ENCODE measurements at regions not wholly inside any gene's neighbourhood (a gene's known extent, or its start where the extent isn't known, plus 50 kb on each side); places are given as distances from the start of the nearest gene placed in this dataset.

- intact Hi-C loops (cut with micrococcal nuclease; ENCODE audit: unreplicated experiment): no loop called here
- POLR2A ChIA-PET: interaction anchor here (0.6 kb wide), 1 partner anchor 48 kb away, joined by 5 read pairs; no protein-coding TSS in a partner anchor
- Histone ChIP-seq H3K4me1 (ENCODE audit: control insufficient read depth, insufficient read depth, low read length) (no peaks in the 10 kb centered on the region), H4K20me1 (ENCODE audit: control insufficient read depth, insufficient read depth) (no peaks in the 10 kb centered on the region), H3K9me3 (replicated peaks; ENCODE audit: control insufficient read depth, insufficient read depth, low read length) (no peaks in the 10 kb centered on the region; the same call in 2 of the 3 replicates), H3K79me2 (ENCODE audit: control insufficient read depth, insufficient read depth, low read length) (no peaks in the 10 kb centered on the region), H3K27ac (ENCODE audit: control insufficient read depth, insufficient read depth) (no peak overlapping the region), H3K27me3 (replicated peaks in 1 of 2; ENCODE audit: control insufficient read depth in 2 of 2, insufficient read depth in 2 of 2, low read length in 1 of 2) (no peaks in the 10 kb centered on the region), H2AFZ (ENCODE audit: control insufficient read depth, low read depth, low read length) (no peak overlapping the region), H3K9ac (ENCODE audit: control insufficient read depth, insufficient read depth, low read length) (no peak overlapping the region), H3K4me2 (ENCODE audit: control insufficient read depth, insufficient read depth) (no peak overlapping the region), H3K4me3 (no peak overlapping the region), H3K36me3 (ENCODE audit: control insufficient read depth in 2 of 2, insufficient read depth in 2 of 2, low read length in 1 of 2) (no peaks in the 10 kb centered on the region)
- SMC1A ChIA-PET (ENCODE audit: uncharacterized antibody, unreplicated experiment): no interaction called here
- no peak for DNase-seq (ENCODE audit: low read depth, low spot score)
- no TSS peak for BruUV-seq (replicated peaks)
- WGBS (ENCODE audit: insufficient coverage, insufficient replicate concordance, low lambda C conversion rate, missing lambda C conversion rate): 0% methylated on average over 3 of the region's 3 CpGs
- in situ Hi-C loops (cut with MboI): no loop called here
- FAIRE-seq: no peak
- RAD21 ChIA-PET (ENCODE audit: unreplicated experiment): interaction anchor here (0.6 to 1.4 kb wide), 2 partner anchors 10 to 130 kb away, joined by 3 to 4 read pairs; no protein-coding TSS in a partner anchor
- TF ChIP-seq RUNX3 (IDR thresholded peaks at IDR 0.05; ENCODE audit: low read length): no peak
- TF ChIP-seq CBFB (IDR thresholded peaks at IDR 0.05; ENCODE audit: low read depth): no peak
- no peak for TF ChIP-seq GABPA (IDR thresholded peaks at IDR 0.05; ENCODE audit: low read depth)
- TF ChIP-seq PKNOX1 (IDR thresholded peaks at IDR 0.05): no peak
- no peak for TF ChIP-seq TARDBP (IDR thresholded peaks at IDR 0.05; ENCODE audit: borderline replicate concordance)
- TF ChIP-seq RAD21 (IDR thresholded peaks at IDR 0.05; ENCODE audit: insufficient read depth, low read depth, low read length): no peak
- no peak for TF ChIP-seq MTA2 (IDR thresholded peaks at IDR 0.05; ENCODE audit: low read depth)
- TF ChIP-seq RBBP5 (conservative IDR thresholded peaks at IDR 0.05): no peak
- no peak for TF ChIP-seq NR2C1 (IDR thresholded peaks at IDR 0.05)
- no peak for TF ChIP-seq NR2F1 (conservative IDR thresholded peaks at IDR 0.05)
- no peak for TF ChIP-seq MYB (IDR thresholded peaks at IDR 0.05; ENCODE audit: borderline replicate concordance, low read depth, low read length)
- no peak for TF ChIP-seq ZSCAN29 (IDR thresholded peaks at IDR 0.05)
- TF ChIP-seq ZNF207 (IDR thresholded peaks at IDR 0.05; ENCODE audit: borderline replicate concordance): no peak
- no peak for TF ChIP-seq CREB1 (IDR thresholded peaks at IDR 0.05; ENCODE audit: low read depth)
- TF ChIP-seq E2F8 (IDR thresholded peaks at IDR 0.05; ENCODE audit: low read depth, partially characterized antibody): no peak
- CTCF ChIA-PET: interaction anchor here (1.2 to 1.7 kb wide), 2 partner anchors 31 to 130 kb away, joined by 3 to 4 read pairs; no protein-coding TSS in a partner anchor
- no peak for ATAC-seq
Measured at GRCh38 chr19:28598861-28599260, 614.1 kb downstream of the UQCRFS1 start.
